SHP77 treated with DMSO at 0.1 percent for 48 hours (cell line): ENCODE measurements at regions not wholly inside any gene's neighbourhood (a gene's known extent, or its start where the extent isn't known, plus 50 kb on each side); places are given as distances from the start of the nearest gene placed in this dataset.
A peak's percentile ranks its signal among the peaks of the same experiment; 100 is the strongest.
"Not testable (repeated sequence)": the region's sequence is repeated elsewhere in the genome, so short reads cannot be mapped to it uniquely, and the experiment has no call there.

ENCODE experiments used
- DNase-seq: peaks from one replicate; lab custom pipeline; 2025; lab: John Stamatoyannopoulos, UW

- no peak for DNase-seq
Measured at GRCh38 chr3:124138148-124138547, 146.2 kb upstream of the ROPN1 start.

GRCh38 chr3:124140746-124141145, 148.8 kb upstream of the ROPN1 start:
- DNase-seq: no peak

GRCh38 chr3:124142389-124142970, 150.6 kb upstream of the ROPN1 start:
- DNase-seq: no peak

- DNase-seq: no peak
Measured at GRCh38 chr3:124143047-124143446, 151.1 kb upstream of the ROPN1 start.

- DNase-seq: no peak
Measured at GRCh38 chr3:124144035-124144814, 152.3 kb upstream of the ROPN1 start.

- DNase-seq: no peak
Measured at GRCh38 chr3:124147429-124147828, 155.5 kb upstream of the ROPN1 start.

GRCh38 chr3:124147946-124148345, 156.0 kb upstream of the ROPN1 start:
- no peak for DNase-seq

- DNase-seq: no peak
Measured at GRCh38 chr3:124149081-124149480, 157.2 kb upstream of the ROPN1 start.

- DNase-seq: no peak
Measured at GRCh38 chr3:124149771-124150170, 157.8 kb upstream of the ROPN1 start.

GRCh38 chr3:124152891-124153290, 161.0 kb upstream of the ROPN1 start:
- DNase-seq: not testable (repeated sequence)

GRCh38 chr3:124156866-124157712, 165.2 kb upstream of the ROPN1 start:
- no peak for DNase-seq

- DNase-seq: no peak
Measured at GRCh38 chr3:124157748-124158147, 165.8 kb upstream of the ROPN1 start.

GRCh38 chr3:124158168-124158881, 166.4 kb upstream of the ROPN1 start:
- no peak for DNase-seq

GRCh38 chr3:124161448-124161847, 169.5 kb upstream of the ROPN1 start:
- DNase-seq: no peak

GRCh38 chr3:124163689-124164088, 171.8 kb upstream of the ROPN1 start:
- no peak for DNase-seq

- DNase-seq: no peak
Measured at GRCh38 chr3:124168271-124168670, 176.3 kb upstream of the ROPN1 start.

GRCh38 chr3:124172283-124172682, 180.4 kb upstream of the ROPN1 start:
- no peak for DNase-seq

- no peak for DNase-seq
Measured at GRCh38 chr3:124172816-124173215, 180.9 kb upstream of the ROPN1 start.

GRCh38 chr3:124174476-124174875, 182.6 kb upstream of the ROPN1 start:
- DNase-seq: peak; percentile 65

GRCh38 chr3:124174910-124175874, 183.3 kb upstream of the ROPN1 start:
- peak; percentile 76 for DNase-seq

- DNase-seq: no peak
Measured at GRCh38 chr3:124177071-124177470, 185.1 kb upstream of the ROPN1 start.
